ENCODE measurements at regions not wholly inside any gene's neighbourhood (a gene's known extent, or its start where the extent isn't known, plus 50 kb on each side); places are given as distances from the start of the nearest gene placed in this dataset.

DNA sequence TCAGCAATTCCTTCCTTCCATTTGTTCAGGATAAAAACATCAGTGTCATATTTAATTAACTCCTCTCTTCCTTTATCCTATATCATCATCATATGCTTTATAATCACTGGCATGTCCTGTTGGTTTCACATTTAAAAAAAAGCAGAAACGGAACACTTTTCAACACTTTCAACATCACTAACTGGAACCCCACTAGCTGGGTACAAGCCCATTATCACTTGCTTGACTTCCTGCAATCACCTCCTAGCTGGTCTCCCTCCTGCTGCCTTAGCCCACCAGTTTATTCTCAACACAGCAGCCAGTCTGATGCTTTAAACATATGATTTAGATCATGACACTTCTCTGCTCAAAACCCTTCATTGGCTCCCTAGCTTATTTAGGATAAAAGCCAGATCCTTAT is 116.4 kb upstream of the LSM6 start (continued):
- TF ChIP-seq USF2 (IDR thresholded peaks at IDR 0.05; ENCODE audit: low read length) (no peak), CBX8 (IDR thresholded peaks at IDR 0.05; ENCODE audit: borderline replicate concordance, low read depth, low read length) (no peak), PHF8 (conservative IDR thresholded peaks at IDR 0.05; ENCODE audit: low read depth, low read length) (no peak)

All from H1 (cell line).